SK-N-SH (cell line): ENCODE measurements at regions not wholly inside any gene's neighbourhood (a gene's known extent, or its start where the extent isn't known, plus 50 kb on each side); places are given as distances from the start of the nearest gene placed in this dataset.

Experiments
- CTCF ChIP-seq: fragments of 200-600 bp; sonication (generic); IDR thresholded peaks from 2 replicates; pipeline ENCODE4 v1.6.1; 2017; ENCODE audit warnings: antibody characterized with exemption, mild to moderate bottlenecking, moderate library complexity
- GATA2 ChIP-seq: sonication (generic); formaldehyde crosslinking; IDR thresholded peaks from 2 replicates; pipeline ENCODE4 v1.5.0; 2020; ENCODE audit warnings: mild to moderate bottlenecking, missing genetic modification reagents
- NRF1 ChIP-seq: IDR thresholded peaks from 2 replicates; pipeline ENCODE4 v1.6.1; 2012; ENCODE audit warnings: low read depth, mild to moderate bottlenecking, low read length
- POLR2AphosphoS5 ChIP-seq: IDR thresholded peaks from 2 replicates; pipeline ENCODE4 v1.6.1; 2012; ENCODE audit warnings: low read depth, low read length
- SIN3A ChIP-seq: IDR thresholded peaks from 2 replicates; pipeline ENCODE4 v1.6.1; 2012; ENCODE audit warnings: low read depth, mild to moderate bottlenecking, low read length, moderate library complexity, borderline replicate concordance
- ZBTB33 ChIP-seq: IDR thresholded peaks from 2 replicates; pipeline ENCODE4 v1.4.0; 2012; ENCODE audit warnings: low read depth, borderline replicate concordance

- TF ChIP-seq POLR2AphosphoS5 (no peak), CTCF (no peak), SIN3A (no peak), GATA2 (CRISPR knock-in tag) (no peak), NRF1 (no peak), ZBTB33 (no peak)
These were observed 1037.9 kb upstream of the AGA start for GRCh38 chr4:178480105-178480504.
